ENCODE measurements at regions not wholly inside any gene's neighbourhood (a gene's known extent, or its start where the extent isn't known, plus 50 kb on each side); places are given as distances from the start of the nearest gene placed in this dataset.
A peak's percentile ranks its signal among the peaks of the same experiment; 100 is the strongest.
"Not testable (repeated sequence)": the region's sequence is repeated elsewhere in the genome, so short reads cannot be mapped to it uniquely, and the experiment has no call there.

GRCh38 chr12:87051621-87052020 lies 795.4 kb upstream of the MGAT4C start:
- no peak for DNase-seq

DNA sequence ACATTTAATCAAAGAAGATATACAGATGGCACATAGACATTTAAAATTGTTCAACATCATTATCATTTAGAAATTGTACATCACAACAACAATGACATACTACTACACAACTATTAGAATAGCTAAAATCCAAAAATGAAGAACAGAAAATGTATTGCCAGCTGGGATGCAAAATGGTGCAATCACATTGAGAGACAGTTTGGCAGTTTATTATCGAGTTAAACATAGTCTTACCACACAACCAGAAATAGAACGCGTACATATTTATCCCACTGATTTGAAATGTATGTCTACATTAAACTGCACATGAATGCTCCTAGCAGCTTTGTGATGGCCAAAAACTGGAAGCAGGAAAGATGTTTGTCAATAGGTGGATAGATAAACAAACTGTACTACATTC lies 791.5 kb upstream of the MGAT4C start:
- DNase-seq, result no peak

DNA sequence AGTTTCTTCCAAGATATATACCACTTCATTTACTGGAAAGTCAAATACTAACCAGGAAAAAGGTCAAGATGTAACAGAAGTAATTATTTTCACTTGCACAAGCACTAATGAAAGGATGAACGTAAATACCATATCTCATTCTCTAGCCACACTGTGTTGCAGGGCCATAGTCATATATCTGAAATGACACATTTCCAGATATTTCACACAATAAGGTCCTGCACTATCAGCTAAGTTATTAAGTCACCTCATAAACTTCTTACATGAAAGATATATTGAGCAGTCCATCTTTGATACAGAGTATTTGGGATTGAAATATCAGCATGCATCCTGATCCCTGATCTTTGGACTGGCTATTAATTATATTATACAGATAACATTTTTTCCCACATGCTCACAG lies 783.3 kb upstream of the MGAT4C start:
- no peak for DNase-seq

DNA sequence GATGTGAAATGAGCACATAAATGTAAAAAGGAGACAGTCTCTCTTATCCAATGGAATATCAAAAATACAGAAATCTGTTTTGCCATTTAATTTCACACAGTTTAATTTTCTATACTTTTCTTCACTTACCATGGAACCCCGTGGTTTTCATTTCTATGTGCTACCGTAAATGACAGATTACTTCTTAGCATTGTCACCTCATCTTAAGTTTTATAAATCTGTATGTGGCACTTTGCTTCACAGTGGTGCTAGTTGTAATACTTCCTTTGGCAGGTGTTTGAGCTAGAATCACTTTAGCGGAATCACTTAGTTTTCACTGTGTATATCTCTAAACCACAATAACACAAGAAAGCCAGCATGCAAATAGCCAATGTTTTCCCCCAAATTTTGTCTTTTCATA lies 781.9 kb upstream of the MGAT4C start:
- no peak for DNase-seq

DNA sequence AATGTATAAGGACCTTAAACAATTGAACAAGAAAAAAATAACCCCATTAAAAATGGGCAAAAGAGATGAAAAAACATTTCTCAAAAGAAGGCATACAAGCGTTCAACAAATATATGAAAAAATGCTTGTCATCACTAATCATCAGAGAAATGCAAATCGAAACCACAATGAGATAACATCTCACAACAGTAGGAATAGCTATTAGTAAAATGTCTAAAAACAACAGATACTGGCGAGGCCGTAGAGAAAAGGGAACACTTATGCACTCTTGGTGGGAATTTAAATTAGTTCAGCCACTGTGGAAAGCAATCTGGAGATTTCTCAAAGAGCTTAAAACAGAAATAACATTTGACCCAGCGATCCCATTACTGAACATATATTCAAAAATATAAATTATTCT lies 769.8 kb upstream of the MGAT4C start:
- no peak for DNase-seq

DNA sequence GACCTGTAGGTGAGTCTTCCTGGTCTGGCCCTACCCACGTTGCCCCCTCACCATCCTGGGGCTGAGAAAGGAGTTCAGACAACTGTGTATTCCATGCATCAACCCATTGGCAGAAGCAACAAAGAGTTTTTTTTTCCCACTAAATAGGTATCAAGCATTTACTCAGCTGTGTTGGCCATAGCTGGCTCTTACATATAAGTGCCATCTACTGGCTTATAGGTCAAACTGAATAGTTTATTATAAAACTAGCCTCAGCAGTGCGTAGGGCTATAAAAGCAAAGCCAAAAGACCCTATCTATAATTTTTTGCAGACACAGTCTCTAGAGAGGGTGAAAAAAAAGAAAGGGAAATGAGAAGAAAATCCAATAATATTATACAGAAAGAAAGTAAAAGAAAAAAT lies 765.2 kb upstream of the MGAT4C start:
- DNase-seq, result no peak

DNA sequence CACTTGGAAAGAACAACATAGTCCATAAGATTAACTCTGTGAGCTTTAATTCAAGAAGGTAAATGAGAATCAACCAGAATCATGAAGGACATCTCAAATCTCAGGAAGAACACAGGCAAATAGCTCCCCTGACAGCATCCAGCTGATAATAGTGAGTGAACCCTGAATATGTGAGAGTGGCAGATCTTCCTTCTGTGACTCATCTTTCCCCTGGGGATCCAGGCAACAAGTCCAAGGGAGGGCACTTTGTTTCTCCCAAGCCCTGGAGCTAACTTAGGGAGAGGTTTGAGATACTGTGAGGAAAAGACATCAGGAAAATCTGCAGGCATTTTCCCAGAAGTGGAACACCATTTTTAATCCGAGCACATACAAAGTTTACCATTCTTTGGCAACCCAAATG lies 763.9 kb upstream of the MGAT4C start:
- no peak for DNase-seq

DNA sequence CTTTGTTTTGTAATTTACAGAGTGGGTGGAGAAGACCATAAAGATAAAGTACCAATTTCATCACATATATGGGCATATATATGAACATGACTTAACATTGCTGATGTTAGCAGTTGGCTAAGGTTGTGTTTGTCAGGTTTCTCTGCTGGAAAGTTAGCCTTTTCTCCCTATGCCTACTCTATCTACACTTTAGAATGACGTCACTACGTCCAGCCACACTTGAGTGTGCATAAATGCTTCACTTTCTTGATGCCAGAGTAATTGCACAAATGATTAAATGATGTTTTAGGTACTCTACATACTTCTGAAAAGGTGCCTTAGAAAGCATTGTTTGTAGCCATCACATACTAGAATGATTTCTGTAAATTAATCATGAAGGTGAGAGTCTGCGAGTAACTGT lies 759.2 kb upstream of the MGAT4C start:
- no peak for DNase-seq

DNA sequence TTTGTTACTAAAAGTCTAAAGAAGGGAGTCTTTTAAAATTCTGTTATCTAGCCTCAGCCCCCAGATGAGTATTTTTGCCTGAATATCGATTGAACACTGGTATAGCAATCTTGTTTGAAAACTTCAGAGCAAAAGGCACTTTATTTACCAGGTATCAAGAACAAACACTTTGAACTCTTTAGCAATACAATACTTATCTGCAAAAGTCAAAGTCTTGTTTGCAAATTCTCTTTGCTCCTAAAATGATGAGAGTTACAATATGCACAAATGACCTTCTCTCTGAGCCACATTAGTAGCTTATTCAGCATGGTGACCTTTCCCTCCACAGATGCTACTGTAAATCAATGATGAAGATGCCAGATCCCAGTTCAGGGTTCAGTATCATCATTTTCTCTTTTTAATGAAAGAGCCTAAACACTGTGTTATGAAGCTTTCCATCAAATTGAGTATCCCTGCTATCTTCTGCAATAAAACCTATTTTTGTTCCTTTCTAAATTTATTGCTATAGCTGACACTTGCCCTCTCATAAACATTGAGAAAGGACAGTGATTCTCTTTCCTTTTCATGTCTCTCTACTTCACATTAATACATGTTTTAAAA lies 752.7 kb upstream of the MGAT4C start:
- no peak for DNase-seq

DNA sequence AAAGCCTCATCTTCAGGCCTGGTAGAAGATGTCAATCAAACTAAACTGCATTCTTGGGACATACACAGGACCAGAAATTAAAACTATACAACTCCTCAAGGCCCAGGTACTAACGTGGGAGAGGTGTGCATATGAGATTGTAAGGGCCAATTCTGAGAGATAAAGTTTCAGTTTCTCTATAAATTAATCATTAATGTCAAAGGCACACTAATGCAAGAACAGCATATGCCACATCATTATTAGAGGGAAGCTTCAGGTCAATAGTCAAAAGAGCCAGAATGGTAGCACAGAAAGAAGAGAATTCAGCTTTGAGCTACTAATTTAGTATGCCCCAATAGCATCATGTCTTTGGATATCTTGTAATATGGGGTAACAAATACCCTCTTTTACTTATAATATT lies 744.9 kb upstream of the MGAT4C start:
- DNase-seq, result no peak

- DNase-seq, result no peak
Observed at GRCh38 chr12:86985298-86985697, 729.1 kb upstream of the MGAT4C start.

DNA sequence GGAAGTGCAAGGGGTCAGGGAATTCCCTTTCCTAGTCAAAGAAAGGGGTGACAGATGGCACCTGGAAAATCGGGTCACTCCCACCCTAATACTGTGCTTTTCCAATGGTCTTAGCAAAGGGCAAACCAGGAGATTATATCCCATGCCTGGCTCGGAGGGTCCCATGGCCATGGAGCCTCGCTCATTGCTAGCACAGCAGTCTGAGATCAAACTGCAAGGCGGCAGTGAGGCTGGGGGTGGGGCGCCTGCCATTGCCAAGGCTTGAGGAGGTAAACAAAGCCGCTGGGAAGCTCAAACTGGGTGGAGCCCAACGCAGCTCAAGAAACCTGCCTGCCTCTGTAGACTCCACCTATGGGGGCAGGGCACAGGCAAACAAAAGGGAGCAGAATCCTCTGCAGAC lies 714.4 kb upstream of the MGAT4C start:
- not testable (repeated sequence) for DNase-seq

GRCh38 chr12:86959766-86960458 lies 703.7 kb upstream of the MGAT4C start:
- no peak for DNase-seq

DNA sequence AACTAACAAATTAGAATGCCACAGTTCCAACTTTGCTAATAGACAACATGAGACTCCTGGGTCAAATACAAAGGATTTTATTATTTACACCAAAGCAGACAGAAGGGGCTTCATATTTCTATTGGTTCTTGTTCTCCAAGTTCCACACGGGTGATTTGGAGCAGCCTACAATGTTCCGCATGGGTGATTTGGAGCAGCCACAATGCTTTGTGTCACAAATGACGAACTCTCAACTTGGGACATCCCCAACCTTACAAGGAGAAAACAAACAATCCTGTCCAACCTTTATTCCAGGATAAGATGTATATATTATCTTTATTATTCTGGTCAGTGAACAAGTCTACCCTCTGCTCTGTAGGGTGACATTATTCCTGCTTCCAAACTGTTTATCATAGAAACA lies 694.3 kb upstream of the MGAT4C start:
- no peak for DNase-seq

DNA sequence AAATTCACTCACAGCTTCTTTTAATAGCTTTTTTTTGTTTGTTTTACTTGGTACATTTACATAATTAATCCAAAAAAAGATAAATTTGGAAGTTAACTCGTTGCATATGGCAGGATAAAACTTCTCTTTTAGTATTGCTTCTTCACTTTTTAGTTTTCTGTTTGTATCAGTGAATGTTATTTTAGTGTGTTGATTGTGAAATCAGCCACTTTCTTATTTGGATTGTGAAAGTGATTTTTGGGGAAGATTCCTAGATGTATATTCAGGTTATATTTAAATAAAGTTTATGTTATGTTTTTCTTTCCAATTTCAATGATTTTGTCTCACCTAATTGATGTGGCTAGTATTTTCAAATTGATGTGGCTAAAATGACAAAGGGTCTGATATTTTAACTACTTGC lies 693.9 kb upstream of the MGAT4C start:
- no peak for DNase-seq

DNA sequence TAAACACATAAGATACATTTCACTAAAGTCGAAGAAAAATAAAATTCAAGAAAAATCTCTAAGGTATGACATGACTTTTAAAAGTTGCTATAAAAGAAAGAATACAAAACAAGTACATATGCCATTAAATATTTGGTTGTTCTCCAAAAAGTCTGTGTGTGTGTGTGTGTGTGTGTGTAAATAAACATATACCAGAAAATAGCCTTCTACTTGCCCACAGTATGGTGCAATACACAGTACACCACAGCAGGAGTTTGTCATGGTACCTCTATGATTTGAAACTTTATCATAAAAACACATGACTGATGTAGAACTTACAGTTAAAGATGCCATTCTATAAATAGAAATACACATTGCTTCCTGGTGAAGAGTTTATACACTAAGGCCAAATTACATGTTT lies 692.7 kb upstream of the MGAT4C start:
- DNase-seq, result no peak

DNA sequence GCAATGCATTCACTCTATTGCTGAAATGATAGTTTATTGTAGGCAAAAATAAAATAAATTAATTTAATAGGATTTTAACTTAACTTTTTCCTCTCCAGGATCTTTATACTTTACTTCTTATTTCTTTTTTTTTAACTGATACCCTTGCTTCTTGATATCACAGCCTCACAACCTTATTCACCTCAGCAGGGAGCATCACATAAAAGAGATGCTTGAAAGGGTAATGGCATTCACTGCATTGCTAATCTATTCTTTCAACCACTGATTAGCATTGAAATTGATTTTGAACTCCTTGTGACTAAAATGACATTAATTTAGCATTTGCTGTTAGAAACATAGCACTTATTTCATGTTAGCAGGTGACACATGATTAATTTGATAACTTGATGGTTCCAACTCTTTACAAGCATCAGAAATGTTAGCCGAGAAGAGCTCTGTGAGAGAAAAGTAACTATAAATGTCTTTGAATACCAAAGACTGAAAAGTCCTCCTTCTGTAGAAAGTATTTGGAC lies 689.5 kb upstream of the MGAT4C start:
- no peak for DNase-seq

DNA sequence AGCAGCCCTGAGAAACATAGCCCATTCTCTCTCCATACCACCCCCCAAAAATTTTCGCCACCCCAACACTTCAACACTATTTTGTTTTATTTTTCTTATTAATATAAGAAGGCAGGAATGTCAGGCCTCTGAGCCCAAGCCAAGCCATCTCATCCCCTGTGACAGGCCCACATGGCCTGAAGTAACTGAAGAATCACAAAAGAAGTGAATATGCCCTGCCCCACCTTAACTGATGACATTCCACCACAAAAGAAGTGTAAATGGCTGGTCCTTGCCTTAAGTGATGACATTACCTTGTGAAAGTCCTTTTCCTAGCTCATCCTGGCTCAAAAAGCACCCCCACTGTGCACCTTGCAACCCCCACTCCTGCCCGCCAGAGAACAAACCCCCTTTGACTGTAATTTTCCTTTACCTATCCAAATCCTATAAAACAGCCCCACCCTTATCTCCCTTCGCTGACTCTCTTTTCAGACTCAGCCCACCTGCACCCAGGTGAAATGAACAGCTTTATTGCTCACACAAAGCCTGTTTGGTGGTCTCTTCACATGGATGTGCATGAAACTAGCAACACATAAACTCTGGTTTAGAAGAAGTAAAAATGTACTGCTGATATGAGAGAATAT lies 688.1 kb upstream of the MGAT4C start:
- not testable (repeated sequence) for DNase-seq

- no peak for DNase-seq
Observed at GRCh38 chr12:86931714-86932113, 675.5 kb upstream of the MGAT4C start.

DNA sequence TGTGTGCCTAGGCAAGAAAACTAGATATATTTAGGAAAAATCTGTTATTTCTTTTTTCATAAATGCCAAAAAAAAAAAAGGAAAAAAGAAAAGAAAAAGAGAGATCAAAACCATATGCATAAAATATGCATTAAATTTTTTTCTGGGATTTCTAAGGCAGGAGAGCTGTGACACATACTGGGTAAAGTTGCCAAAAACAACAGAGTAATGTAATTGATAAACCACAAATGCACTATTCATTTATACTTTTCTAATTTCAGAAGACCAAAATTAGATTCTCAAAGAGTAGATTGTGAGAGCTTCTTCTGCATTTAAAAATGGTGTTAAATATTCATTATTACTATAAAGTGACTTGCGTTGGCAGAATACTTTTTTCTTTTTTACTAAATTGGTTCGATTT lies 673.8 kb upstream of the MGAT4C start:
- DNase-seq, result no peak

GRCh38 chr12:86917121-86917520 lies 660.9 kb upstream of the MGAT4C start:
- no peak for DNase-seq

DNA sequence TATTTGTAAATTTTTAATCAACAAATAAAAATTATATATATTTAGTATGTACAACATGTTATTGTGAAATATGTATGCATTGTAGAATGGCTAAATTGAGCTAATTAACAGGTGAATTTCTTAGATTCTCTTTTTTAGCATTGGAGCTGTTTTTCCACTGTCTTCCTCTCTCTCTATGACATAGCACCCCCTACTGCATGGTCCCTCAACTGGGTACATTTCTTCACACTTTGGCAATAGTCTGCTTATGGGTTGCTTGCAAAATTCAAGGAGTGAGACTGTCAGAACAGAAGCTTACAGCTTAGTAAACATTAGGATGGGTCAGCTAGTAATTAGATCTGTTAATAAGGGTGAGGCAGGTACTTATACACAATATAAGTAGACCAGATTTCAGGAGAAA lies 658.5 kb upstream of the MGAT4C start:
- DNase-seq, result peak; percentile 31 to 68

DNA sequence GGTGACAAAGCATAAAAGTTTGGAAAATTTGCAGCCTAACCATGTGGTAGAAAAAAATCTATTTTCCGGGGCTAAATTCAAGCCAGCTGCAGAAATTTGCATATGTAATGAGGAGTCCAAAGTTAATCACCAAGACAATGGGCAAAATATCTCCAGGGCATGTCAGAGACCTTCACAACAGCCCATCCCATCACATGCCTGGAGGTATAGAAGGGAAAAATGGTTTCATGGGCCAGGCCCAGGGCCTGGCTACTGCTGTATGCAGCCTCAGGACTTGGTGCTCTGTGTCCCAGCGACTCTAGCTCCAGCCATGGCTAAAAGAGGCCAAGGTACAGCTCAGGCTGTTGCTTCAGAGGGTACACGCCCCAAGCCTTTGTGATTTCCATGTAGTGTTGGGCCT lies 655.8 kb upstream of the MGAT4C start:
- no peak for DNase-seq

DNA sequence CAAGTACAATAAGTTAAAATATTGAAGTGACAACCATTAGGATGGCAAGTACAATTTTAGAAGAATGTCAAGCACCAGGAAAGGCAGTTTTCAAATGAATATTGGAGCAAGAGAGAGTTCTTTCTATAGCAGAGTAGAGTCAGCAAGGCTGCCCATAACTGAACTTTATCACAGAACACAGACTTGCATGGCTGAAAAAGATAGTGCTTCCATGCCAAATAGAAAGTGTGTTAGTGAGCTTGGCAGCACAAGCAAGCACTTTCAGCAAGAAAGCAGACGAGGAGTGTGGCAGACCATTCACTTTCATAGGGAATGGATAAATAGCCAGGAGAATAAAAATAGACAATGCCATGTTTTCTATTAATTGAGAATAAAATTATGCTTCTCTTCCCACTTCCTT lies 647.0 kb upstream of the MGAT4C start:
- no peak for DNase-seq

- DNase-seq, result no peak
Observed at GRCh38 chr12:86860776-86861175, 604.6 kb upstream of the MGAT4C start.

All from Kasumi-1 (cell line).